ENCODE measurements at regions not wholly inside any gene's neighbourhood (a gene's known extent, or its start where the extent isn't known, plus 50 kb on each side); places are given as distances from the start of the nearest gene placed in this dataset.

DNA sequence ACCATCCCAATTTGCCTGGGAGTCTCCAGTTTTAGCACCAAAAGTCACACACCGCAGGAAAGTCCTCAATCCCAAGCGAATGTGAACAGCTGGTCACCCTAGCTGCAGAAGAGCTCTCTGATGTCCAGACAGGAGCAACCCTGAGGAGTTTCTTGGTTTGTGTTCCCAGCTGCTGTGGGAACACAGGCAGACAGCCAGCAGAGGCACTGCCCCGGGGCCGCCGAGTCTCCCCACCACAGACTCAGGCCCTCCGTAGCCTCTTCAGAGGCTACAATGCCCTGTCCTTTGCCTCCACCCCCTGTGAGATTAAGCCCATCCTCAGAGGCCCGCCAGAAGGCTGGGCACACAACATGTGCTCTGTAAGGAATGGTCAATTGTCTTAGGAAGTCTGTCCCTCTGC, 111.5 kb downstream of the TTC32 start:
- intact Hi-C loops (cut with micrococcal nuclease; ENCODE audit: unreplicated experiment) = no loop called here
- CTCF ChIA-PET = no interaction called here

DNA sequence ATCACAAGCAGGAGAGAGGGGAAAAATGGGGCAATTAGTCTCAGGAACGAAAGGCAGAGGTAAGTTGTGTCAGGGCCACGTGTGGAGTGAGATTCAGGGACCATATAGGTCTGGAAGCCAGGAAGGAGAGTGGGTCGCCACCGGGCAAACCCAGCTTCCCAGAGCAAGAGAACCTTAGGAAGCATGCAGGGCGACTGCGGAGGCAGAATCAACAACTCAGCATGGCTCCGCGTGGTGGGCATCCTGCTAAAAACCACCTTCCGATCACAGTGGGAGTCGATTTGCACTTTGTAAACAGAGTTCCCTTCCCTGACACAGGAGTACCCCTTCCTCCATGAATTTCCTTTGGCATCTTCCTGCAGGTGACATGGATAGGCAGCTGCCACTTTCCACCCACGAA, 114.6 kb downstream of the TTC32 start:
- CTCF ChIA-PET = no interaction called here

More for the DNA sequence above, 111.5 kb downstream of the TTC32 start:
- DNase-seq (ENCODE audit: low spot score) = no peak
- Histone ChIP-seq H3K4me1 (ENCODE audit: insufficient read depth, low read length, poor library complexity, severe bottlenecking) (no peaks in the 10 kb centered on the region), H3K36me3 (ENCODE audit: insufficient read depth, low read length, poor library complexity, severe bottlenecking) (no peaks in the 10 kb centered on the region), H3K27ac (ENCODE audit: low read depth, low read length, poor library complexity, severe bottlenecking) (no peak overlapping the region), H3K9me3 (ENCODE audit: low read depth, low read length, poor library complexity, severe bottlenecking) (no peaks in the 10 kb centered on the region), H3K27me3 (replicated peaks; ENCODE audit: insufficient read depth, low read depth, low read length, poor library complexity) (peaks cover 20% of the 10 kb centered on the region), H3K4me3 (ENCODE audit: low read depth, low read length, poor library complexity, severe bottlenecking) (no peak overlapping the region)
- POLR2A ChIA-PET (ENCODE audit: low non-redundant PET) = no interaction called here
- TF ChIP-seq EZH2 (IDR thresholded peaks at IDR 0.05; ENCODE audit: borderline replicate concordance, low read depth, low read length, poor library complexity, severe bottlenecking) = no peak
- TF ChIP-seq, protein P1, sequence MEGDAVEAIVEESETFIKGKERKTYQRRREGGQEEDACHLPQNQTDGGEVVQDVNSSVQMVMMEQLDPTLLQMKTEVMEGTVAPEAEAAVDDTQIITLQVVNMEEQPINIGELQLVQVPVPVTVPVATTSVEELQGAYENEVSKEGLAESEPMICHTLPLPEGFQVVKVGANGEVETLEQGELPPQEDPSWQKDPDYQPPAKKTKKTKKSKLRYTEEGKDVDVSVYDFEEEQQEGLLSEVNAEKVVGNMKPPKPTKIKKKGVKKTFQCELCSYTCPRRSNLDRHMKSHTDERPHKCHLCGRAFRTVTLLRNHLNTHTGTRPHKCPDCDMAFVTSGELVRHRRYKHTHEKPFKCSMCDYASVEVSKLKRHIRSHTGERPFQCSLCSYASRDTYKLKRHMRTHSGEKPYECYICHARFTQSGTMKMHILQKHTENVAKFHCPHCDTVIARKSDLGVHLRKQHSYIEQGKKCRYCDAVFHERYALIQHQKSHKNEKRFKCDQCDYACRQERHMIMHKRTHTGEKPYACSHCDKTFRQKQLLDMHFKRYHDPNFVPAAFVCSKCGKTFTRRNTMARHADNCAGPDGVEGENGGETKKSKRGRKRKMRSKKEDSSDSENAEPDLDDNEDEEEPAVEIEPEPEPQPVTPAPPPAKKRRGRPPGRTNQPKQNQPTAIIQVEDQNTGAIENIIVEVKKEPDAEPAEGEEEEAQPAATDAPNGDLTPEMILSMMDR (conservative IDR thresholded peaks at IDR 0.05; ENCODE audit: low read depth, low read length) = no peak
- BruUV-seq (replicated peaks) = no TSS peak

DNA sequence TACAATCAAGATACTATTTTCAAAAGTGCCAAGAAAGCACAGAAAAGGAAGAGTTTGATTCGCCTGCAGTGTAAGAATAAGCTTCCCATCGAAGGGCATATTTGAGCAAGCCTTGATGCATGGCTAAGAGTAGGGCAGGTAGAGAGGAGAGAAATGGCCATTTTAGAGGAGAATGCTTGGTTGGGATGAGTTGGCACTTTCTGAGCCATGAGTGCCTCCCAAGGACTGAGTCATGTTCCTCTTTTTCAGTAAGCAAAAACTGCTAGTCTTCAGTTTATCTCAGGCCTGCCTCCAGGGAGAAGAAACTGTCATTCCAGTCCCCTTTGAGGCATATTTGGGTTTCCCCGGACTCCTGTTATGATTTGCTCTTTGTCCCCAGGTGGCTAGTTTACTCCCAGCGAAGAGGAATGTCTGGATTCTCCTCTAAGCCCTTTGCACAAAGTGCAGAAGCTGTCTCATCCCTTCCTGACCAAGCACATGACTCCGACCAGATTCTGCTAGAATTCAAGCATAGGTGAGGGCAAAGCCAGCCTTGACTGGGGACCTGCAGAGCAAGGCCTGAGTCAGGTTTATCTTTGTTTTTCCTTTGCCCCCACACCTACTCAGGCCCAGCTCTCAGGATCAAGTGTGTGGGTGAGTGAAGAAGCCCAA, 115.2 kb downstream of the TTC32 start:
- DNase-seq (ENCODE audit: low spot score) = no peak
- intact Hi-C loops (cut with micrococcal nuclease; ENCODE audit: unreplicated experiment) = no loop called here
- Histone ChIP-seq H3K4me1 (ENCODE audit: insufficient read depth, low read length, poor library complexity, severe bottlenecking) (no peaks in the 10 kb centered on the region), H3K9me3 (ENCODE audit: low read depth, low read length, poor library complexity, severe bottlenecking) (no peaks in the 10 kb centered on the region), H3K4me3 (ENCODE audit: low read depth, low read length, poor library complexity, severe bottlenecking) (no peak overlapping the region), H3K36me3 (ENCODE audit: insufficient read depth, low read length, poor library complexity, severe bottlenecking) (no peaks in the 10 kb centered on the region), H3K27ac (ENCODE audit: low read depth, low read length, poor library complexity, severe bottlenecking) (no peak overlapping the region), H3K27me3 (replicated peaks; ENCODE audit: insufficient read depth, low read depth, low read length, poor library complexity) (peaks cover 13% of the 10 kb centered on the region)
- CTCF ChIA-PET = no interaction called here
- POLR2A ChIA-PET (ENCODE audit: low non-redundant PET) = no interaction called here
- BruUV-seq (replicated peaks) = no TSS peak
- TF ChIP-seq, protein P1 (conservative IDR thresholded peaks at IDR 0.05; ENCODE audit: low read depth, low read length) = no peak
- no peak for TF ChIP-seq EZH2 (IDR thresholded peaks at IDR 0.05; ENCODE audit: borderline replicate concordance, low read depth, low read length, poor library complexity, severe bottlenecking)

More for the DNA sequence above, 114.6 kb downstream of the TTC32 start:
- H3K4me1 ChIP-seq (ENCODE audit: insufficient read depth, low read length, poor library complexity, severe bottlenecking) = no peaks in the 10 kb centered on the region
- H3K9me3 ChIP-seq (ENCODE audit: low read depth, low read length, poor library complexity, severe bottlenecking) = no peaks in the 10 kb centered on the region
- POLR2A ChIA-PET (ENCODE audit: low non-redundant PET) = no interaction called here
- H3K36me3 ChIP-seq (ENCODE audit: insufficient read depth, low read length, poor library complexity, severe bottlenecking) = no peaks in the 10 kb centered on the region
- H3K4me3 ChIP-seq (ENCODE audit: low read depth, low read length, poor library complexity, severe bottlenecking) = no peak overlapping the region
- no TSS peak for BruUV-seq (replicated peaks)
- DNase-seq (ENCODE audit: low spot score) = no peak
- peaks cover 18% of the 10 kb centered on the region for H3K27me3 ChIP-seq (replicated peaks; ENCODE audit: insufficient read depth, low read depth, low read length, poor library complexity)
- TF ChIP-seq EZH2 (IDR thresholded peaks at IDR 0.05; ENCODE audit: borderline replicate concordance, low read depth, low read length, poor library complexity, severe bottlenecking) = no peak
- TF ChIP-seq, protein P1 (conservative IDR thresholded peaks at IDR 0.05; ENCODE audit: low read depth, low read length) = no peak
- intact Hi-C loops (cut with micrococcal nuclease; ENCODE audit: unreplicated experiment) = no loop called here
- no peak overlapping the region for H3K27ac ChIP-seq (ENCODE audit: low read depth, low read length, poor library complexity, severe bottlenecking)
